K562 (cell line): ENCODE measurements at regions not wholly inside any gene's neighbourhood (a gene's known extent, or its start where the extent isn't known, plus 50 kb on each side); places are given as distances from the start of the nearest gene placed in this dataset.

Source experiments
- COPS2 ChIP-seq: fragments of 450-650 bp; conservative IDR thresholded peaks from 2 replicates; pipeline ENCODE4 v1.6.1; 2016; ENCODE audit warnings: mild to moderate bottlenecking, moderate library complexity
- ELF1 ChIP-seq: fragments of 200-800 bp; sonication (Bioruptor generic); IDR thresholded peaks from 2 replicates; pipeline ENCODE4 v1.6.1; 2016; ENCODE audit warnings: missing genetic modification characterization, missing compliant biosample characterization
- MGA ChIP-seq: fragments of 450-650 bp; IDR thresholded peaks from 2 replicates; pipeline ENCODE4 v1.6.1; 2016; ENCODE audit warnings: mild to moderate bottlenecking, moderate library complexity
- NR2C2 ChIP-seq, 2 experiments: fragments of 200-800 bp in 1 of 2; sonication (Bioruptor generic) in 1 of 2; sonication (generic) in 1 of 2; formaldehyde crosslinking in 1 of 2; IDR thresholded peaks; 2 replicates each; pipeline versions ENCODE4 v1.6.1 to v1.8.0; 2016 to 2022; ENCODE audit warnings: mild to moderate bottlenecking in 1 of 2, missing compliant biosample characterization in 1 of 2, missing genetic modification characterization in 1 of 2, missing genetic modification reagents in 1 of 2
- TOE1 ChIP-seq, 2 experiments: fragments of 450-650 bp in 1 of 2; sonication (generic) in 1 of 2; formaldehyde crosslinking in 1 of 2; IDR thresholded peaks; 2 replicates each; pipeline versions ENCODE4 v1.7.1 to v1.8.0; 2016 to 2022; ENCODE audit warnings: borderline replicate concordance in 2 of 2, mild to moderate bottlenecking in 2 of 2, antibody characterized with exemption in 1 of 2, inconsistent platforms in 1 of 2, low read depth in 1 of 2, missing genetic modification reagents in 1 of 2, moderate library complexity in 1 of 2
- ZBED1 ChIP-seq: IDR thresholded peaks from 2 replicates; pipeline ENCODE4 v1.6.1; 2014
- ZNF165 ChIP-seq: fragments of 250-450 bp; sonication (Bioruptor Pico); IDR thresholded peaks from 2 replicates; pipeline ENCODE4 v1.4.0; 2020; ENCODE audit warnings: borderline replicate concordance

GRCh38 chr5:54756301-54756700, 229.1 kb downstream of the ESM1 start (continued):
- TF ChIP-seq MGA = no peak
- TF ChIP-seq ELF1 (tag) = no peak
- no peak for TF ChIP-seq COPS2
- no peak for TF ChIP-seq TOE1 (IDR thresholded peaks at IDR 0.05; ENCODE audit: borderline replicate concordance)
- TF ChIP-seq TOE1 (CRISPR knock-in tag; IDR thresholded peaks at IDR 0.05; ENCODE audit: borderline replicate concordance, low read depth) = no peak
- TF ChIP-seq ZBED1 = no peak
- TF ChIP-seq NR2C2 (CRISPR knock-in tag; IDR thresholded peaks at IDR 0.05) = no peak
- TF ChIP-seq NR2C2 (tag; IDR thresholded peaks at IDR 0.05) = no peak
- TF ChIP-seq ZNF165 = no peak
